GM11168 (cell line): ENCODE measurements at regions not wholly inside any gene's neighbourhood (a gene's known extent, or its start where the extent isn't known, plus 50 kb on each side); places are given as distances from the start of the nearest gene placed in this dataset.

Experiments used
- in situ Hi-C: fragments of 300-500 bp; cut with MboI; formaldehyde crosslinking; loops from one replicate; pipeline ENCODE4 v1.12.0; 2022; ENCODE audit warnings: low sequenced_read_pairs; ENCODE audit not compliant: unreplicated experiment

GRCh38 chr5:167967494-167968177 lies 323.8 kb upstream of the WWC1 start:
- in situ Hi-C loops = no loop called here

GRCh38 chr5:167968837-167969236 lies 322.6 kb upstream of the WWC1 start:
- in situ Hi-C loops = no loop called here

GRCh38 chr5:167969998-167970397 lies 321.4 kb upstream of the WWC1 start:
- in situ Hi-C loops = no loop called here

- in situ Hi-C loops = no loop called here
Observed at GRCh38 chr5:167971706-167972105, 319.7 kb upstream of the WWC1 start.

DNA sequence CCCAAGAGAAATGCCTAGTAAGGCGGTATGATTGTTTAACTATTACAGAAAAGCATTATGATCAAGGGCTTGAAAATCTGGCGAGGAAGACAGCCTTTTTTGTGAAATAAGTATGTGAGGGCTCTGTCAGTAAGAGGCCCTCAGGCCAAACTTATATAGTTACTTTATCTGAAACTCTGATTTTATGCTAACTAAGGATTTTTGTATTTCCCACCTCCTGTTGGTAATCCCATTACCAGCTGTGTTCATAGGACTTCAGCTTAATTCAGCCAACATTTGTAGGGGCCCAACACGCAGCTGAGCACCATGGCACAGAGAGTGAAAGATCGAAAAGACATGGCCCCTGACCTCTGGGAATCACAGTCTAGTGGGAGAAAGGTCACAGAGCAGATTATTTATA lies 318.3 kb upstream of the WWC1 start:
- in situ Hi-C loops = no loop called here

DNA sequence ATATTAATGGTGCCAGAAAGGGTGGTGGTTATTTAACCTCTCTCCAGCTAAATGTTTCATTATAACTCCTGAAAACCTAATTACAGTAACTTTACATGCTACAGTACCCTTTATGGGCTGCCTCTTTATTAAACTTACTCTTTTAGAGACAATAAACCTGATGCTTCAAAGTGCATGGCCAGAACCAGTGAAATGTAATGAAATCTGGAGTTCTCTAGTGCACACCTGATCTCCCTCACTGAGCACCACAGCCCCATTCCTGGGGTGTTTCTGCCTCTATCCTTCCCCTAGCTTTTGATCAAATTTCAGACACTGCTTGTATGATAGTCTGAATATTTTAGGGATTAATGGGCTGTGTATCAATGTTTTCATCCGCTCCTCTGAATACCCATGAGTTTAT lies 306.5 kb upstream of the WWC1 start:
- in situ Hi-C loops = no loop called here

DNA sequence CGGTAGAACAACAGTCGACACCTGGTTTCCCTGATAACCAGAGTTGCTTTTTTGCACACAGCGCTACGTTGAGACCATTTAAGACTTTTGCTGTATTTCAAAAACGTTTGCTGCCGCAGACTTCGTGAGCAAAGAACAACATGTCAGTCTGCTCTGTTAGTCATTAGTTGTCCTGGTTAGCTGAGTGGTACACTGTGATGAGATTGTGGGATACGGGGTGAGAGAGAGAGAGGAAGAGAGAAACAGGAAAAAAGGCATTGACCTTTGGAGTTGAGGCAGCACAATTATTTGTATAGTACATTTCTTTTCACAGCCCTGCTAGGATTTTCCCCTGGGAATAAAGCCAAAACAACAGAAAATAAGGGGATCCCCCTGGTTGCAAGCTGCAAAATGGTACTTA lies 306.1 kb upstream of the WWC1 start:
- in situ Hi-C loops = no loop called here

DNA sequence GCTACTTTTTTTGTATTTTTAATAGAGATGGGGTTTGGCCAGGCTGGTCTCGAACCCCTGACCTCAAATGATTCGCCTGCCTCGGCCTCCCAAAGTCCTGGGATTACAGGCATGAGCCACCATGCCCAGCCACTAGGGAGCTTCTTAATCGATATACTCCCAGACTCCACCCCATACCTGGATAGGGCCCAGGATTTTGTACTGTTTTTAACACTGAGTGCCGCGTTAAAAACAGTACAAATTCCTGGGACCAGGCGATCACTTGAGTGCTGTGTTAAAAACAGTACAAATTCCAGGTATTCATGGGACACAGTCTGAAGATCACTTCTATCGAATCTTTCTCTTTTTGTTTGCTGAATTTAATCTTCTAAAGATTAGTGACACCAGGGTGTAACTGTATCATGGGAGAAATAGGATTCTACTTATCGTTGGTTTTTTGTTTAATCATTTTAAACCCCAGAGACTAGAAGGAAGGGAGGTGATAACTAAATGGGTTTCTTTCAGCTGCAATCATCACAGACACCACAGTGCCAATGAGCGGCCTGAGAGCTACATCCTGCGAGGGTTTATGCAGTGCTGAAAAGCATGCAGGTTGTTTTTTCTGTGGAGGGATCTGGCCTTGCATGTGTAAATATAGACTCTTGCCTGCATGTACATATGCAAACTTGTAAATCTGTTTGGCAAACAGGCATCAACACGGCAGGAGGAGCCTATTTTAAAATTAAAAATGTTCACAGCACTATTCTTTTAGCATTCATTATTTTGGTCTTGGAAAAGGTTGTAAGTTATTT lies 303.8 kb upstream of the WWC1 start:
- in situ Hi-C loops = no loop called here

GRCh38 chr5:167992868-167993267 lies 298.6 kb upstream of the WWC1 start:
- in situ Hi-C loops = no loop called here

GRCh38 chr5:167993771-167994170 lies 297.7 kb upstream of the WWC1 start:
- in situ Hi-C loops = no loop called here

- in situ Hi-C loops = no loop called here
Observed at GRCh38 chr5:167995844-167996425, 295.5 kb upstream of the WWC1 start.

DNA sequence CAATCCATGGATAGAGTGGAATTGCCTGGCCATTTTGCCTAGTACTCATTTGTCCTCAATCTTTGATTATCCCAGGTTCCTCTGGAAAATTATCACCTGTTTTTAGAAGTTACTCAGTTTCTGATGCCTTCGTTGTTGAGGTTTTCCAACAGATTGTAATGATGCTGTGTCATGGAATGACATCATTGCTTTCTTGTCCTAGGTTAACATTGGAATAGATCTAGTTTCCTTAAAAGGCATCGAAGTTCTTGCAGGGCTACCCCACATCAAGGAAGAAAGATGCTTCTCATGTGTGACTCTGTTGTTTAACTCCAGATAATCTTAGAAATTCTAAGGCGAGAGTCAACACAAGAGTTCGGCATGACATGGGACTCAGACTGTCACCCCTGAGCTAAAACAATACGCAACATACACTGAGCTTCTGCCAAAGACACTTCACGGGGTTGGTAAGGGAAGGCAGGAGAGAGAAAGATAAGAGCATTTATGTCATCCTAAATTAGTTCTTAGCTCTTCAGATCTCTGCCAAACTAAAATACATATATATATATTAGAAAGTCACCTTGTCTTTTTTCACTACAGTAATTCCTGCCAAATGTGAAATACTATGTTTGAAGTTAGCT lies 293.2 kb upstream of the WWC1 start:
- in situ Hi-C loops = no loop called here

- in situ Hi-C loops = no loop called here
Observed at GRCh38 chr5:167999182-167999581, 292.3 kb upstream of the WWC1 start.

DNA sequence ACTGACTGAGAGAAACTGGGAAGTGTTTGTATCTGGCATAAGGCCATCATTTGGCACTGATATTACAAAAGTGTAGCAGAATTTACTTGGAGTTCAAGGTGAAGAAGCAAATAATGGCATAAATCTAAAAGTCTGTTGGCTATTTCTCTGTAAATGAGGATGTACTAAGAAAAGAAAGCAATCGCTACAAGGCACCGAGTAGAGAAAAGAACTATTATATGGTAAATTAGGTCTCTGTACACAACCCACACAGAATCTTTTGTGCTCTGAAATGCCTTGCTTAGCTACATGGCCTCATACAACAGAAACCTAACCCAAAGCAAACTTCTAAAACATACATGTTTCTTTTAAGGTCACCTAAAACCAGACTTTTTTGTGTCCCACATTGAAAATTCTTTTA lies 290.1 kb upstream of the WWC1 start:
- in situ Hi-C loops = no loop called here

- in situ Hi-C loops = no loop called here
Observed at GRCh38 chr5:168002116-168002515, 289.3 kb upstream of the WWC1 start.

DNA sequence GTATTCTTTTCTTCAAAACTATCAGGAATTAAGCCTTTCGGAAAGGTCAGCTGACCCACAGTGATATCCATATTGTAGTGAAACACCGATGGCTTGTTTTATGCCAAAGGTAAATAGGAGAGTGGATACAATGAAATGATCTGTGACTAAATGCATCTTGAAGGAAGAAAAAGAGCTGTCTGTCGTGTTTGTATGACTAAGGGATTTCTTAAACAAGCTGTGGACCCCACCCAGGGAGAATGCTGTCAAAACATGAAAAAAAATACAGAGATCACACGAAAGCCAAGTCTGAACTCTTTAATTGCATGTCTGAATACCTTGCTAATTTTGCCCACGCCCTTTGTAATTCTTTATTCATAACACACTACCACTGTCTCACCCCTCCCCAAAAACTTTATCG lies 286.4 kb upstream of the WWC1 start:
- in situ Hi-C loops = no loop called here

DNA sequence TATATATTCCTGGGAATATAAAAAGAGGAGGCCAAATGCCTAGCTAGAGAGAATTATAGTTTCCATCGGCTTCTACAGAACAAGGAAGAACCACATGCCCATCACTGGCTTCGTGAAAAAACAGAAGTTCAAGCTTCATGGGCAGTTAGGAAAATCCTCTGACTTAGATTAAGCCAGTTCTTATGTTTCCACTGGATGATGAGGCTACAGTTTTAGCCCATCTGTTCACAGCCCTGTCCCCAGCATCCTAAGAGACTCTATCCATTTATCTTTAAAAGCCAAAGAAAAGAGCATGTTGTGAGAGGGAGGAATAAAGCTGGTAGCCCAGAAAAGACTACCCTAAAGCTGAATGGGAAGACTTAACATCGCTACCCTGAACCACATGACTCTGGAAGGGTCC lies 285.5 kb upstream of the WWC1 start:
- in situ Hi-C loops = no loop called here

- in situ Hi-C loops = no loop called here
Observed at GRCh38 chr5:168006456-168007130, 284.9 kb upstream of the WWC1 start.

DNA sequence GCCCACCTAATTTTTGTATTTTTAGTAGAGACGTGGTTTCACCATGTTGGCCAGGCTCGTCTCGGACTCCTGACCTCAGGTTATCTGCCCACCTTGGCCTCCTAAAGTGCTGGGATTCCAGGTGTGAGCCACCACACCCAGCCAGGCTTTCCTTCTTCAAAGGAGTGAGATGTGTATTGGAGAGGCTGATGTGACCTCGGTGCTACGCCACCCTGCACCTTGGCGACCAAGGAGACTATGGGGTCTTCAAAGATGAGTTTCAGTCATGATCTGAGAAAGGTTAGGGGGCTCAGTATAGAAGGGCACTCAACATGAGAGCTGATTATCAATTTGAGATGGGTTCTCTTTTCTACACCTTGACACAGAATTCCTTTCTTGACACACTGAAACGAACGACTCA lies 284.2 kb upstream of the WWC1 start:
- in situ Hi-C loops = no loop called here

DNA sequence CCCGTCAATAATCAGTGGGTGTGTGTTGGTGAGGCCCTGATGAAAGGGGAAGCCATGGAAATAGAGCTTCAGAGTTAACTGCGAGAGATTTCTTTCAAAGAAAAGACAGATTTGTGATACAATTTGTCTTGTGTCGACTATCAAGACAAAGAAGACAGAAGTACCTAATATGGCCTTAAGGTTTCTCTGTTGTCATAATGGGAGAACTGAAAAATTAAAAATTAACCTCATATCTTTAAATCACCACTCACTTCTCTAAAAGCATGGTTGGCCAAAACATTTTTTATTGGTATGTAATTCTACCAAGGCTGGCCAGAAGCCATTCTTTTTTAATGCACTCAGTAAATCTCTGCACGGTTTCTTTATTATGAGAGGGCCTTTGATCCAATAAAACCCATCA lies 282.9 kb upstream of the WWC1 start:
- in situ Hi-C loops = no loop called here

GRCh38 chr5:168011096-168011495 lies 280.3 kb upstream of the WWC1 start:
- in situ Hi-C loops = no loop called here
